Jurkat, Clone E6-1 (cell line): ENCODE measurements at regions not wholly inside any gene's neighbourhood (a gene's known extent, or its start where the extent isn't known, plus 50 kb on each side); places are given as distances from the start of the nearest gene placed in this dataset.

Experiments used
- DNase-seq: peaks from one replicate; pipeline ENCODE4 v3.0.0-alpha.2; 2011; ENCODE audit warnings: low read depth, low spot score
- H3K4me3 ChIP-seq: 2 replicates; pipeline ENCODE4 v1.5.1; 2011; ENCODE audit warnings: mild to moderate bottlenecking, low read length, control low read depth, moderate library complexity

DNA sequence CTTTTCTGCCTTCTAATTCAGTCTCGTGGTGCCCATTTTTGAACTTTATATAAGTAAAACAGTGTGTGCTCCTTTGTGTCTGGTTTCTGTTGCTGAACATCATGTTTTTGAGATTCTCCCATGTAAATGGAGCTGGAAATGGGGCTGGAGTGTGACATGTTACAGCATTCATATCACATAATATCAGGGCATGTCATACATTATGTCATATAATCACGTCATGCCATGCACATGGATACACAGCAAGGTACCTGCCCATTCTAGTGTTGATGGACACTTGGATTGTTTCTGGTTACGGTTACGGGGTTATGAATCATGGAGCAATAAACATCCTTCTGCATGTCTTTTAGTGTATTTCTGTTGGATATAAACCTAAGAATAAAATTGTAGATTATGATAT lies 117.1 kb upstream of the MYT1L start:
- no peak for DNase-seq
- no peak overlapping the region for H3K4me3 ChIP-seq

DNA sequence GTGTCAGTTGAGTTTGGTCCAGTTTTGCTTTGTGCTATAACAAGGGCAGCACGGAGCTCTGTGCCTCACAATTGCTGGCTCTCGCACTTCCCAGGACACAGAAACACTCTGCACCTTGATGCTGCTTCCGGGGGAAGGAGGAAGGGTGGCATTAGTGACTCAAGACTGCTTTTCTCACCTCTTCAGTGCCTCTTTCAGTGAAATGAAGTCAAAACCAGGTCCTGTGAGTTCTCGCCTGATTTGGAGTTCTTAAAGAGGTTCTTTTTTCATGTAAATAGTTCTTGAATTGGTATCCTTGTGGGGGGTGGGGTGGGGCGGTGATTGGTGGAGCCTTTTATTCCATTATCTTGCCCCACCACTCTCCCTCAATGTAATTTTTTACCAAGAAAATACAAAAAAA lies 91.5 kb upstream of the MYT1L start:
- no peak for DNase-seq
- no peak overlapping the region for H3K4me3 ChIP-seq

GRCh38 chr2:2413525-2413924 lies 82.5 kb upstream of the MYT1L start:
- no peak for DNase-seq

GRCh38 chr2:2410987-2411386 lies 79.9 kb upstream of the MYT1L start:
- DNase-seq, result no peak
- no peak overlapping the region for H3K4me3 ChIP-seq

More at GRCh38 chr2:2413525-2413924, 82.5 kb upstream of the MYT1L start:
- no peak overlapping the region for H3K4me3 ChIP-seq

- H3K4me3 ChIP-seq, result no peak overlapping the region
- DNase-seq, result no peak
Measured at GRCh38 chr2:2409481-2409880, 78.4 kb upstream of the MYT1L start.

DNA sequence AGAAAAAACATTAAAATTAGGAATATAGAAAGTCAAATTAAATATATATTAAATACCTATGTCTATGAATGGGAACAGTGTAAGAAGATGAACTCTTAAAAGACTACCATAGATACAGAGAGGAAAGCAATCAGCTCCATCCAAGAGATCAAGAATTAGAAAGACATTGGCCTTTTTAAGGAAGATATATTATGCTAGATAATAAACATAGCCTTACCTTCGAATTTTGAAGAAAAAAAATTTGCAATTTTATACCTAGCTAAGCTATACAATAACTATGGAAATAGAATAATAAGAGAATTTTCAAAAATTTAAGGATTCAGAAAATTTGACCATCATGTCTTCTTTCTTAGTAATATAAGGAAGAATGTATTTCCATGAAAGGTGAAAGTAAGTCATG lies 74.7 kb upstream of the MYT1L start:
- no peak overlapping the region for H3K4me3 ChIP-seq
- DNase-seq, result no peak

- no peak for DNase-seq
Measured at GRCh38 chr2:2400286-2401038, 69.4 kb upstream of the MYT1L start.

DNA sequence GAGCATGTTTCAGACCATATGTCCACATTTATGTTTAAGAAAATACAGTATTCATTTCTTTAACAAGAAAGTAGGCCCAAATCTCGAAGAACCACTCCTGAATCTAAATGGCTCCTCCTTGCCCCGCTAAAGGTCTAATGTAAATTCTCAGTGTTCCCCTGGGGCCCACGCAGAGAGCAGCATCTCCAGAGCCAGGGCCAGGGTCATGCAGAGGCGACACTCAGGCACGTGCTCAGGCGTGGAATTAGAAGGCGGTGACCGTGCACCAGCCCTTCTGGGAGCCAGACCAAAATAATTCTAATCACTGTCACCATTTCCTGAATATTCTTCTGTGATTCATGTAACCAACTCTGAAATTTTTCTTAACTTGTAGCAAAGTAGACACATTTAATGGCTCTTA lies 68.3 kb upstream of the MYT1L start:
- DNase-seq, result no peak
- no peak overlapping the region for H3K4me3 ChIP-seq

More at GRCh38 chr2:2400286-2401038, 69.4 kb upstream of the MYT1L start:
- H3K4me3 ChIP-seq, result no peak overlapping the region

DNA sequence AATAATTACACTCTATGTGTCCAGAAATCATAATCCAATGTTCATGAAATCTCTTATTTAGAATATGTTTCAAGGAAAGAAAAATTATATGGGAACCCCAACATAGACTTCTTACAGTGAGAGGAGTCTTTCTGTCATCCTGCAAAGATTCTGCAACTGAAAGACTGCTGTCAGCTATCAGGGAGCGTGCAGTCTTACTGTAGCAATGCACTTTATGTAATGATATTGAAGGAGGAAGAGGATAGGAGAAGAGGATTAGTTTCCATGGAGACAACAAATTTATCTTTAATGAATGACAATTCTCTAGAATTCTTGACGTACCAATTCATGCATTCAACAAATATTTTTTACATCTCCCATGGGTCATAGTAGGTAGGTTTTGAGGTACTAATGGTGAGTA lies 61.3 kb upstream of the MYT1L start:
- no peak overlapping the region for H3K4me3 ChIP-seq
- DNase-seq, result no peak

GRCh38 chr2:2389215-2389614 lies 58.1 kb upstream of the MYT1L start:
- no peak for DNase-seq
- no peak overlapping the region for H3K4me3 ChIP-seq
